ENCODE measurements at regions not wholly inside any gene's neighbourhood (a gene's known extent, or its start where the extent isn't known, plus 50 kb on each side); places are given as distances from the start of the nearest gene placed in this dataset.

DNA sequence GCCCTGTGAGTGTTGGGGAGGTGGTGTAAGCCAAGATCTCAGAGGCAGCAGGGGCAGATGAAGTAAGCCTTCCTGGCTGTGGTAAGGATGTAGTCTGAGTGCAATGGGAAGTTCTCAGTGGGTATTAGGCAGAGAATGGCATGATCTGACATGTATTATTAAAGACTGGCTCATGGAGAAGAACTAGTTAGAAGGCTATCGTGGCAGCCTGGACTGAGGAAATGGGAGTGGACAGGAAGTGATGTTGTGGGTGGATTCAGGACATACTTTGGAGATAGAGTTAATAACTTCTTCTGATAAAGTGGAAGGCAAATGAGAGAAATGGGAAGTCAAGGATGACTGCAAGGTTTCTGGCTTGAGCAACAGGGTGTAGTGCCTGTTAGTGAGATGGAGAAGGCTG lies 250.9 kb upstream of the CFAP20DC start:
- Histone ChIP-seq H2AFZ (ENCODE audit: low read depth, low read length) (no peak overlapping the region), H3K36me3 (ENCODE audit: insufficient read depth, low read length) (no peaks in the 10 kb centered on the region), H4K20me1 (ENCODE audit: insufficient read depth) (no peaks in the 10 kb centered on the region), H3K27me3 (ENCODE audit: insufficient read depth, low read depth, low read length) (no peaks in the 10 kb centered on the region), H3K9ac (ENCODE audit: low read length) (no peak overlapping the region), H3K79me2 (replicated peaks; ENCODE audit: insufficient read depth, low read length) (no peaks in the 10 kb centered on the region), H3K27ac (ENCODE audit: low read length) (no peak overlapping the region), H3K9me2 (ENCODE audit: insufficient read depth, low read length) (no peaks in the 10 kb centered on the region), H3K4me2 (ENCODE audit: low read length) (no peak overlapping the region), H3K9me3 (ENCODE audit: low read length) (no peaks in the 10 kb centered on the region), H3F3A (ENCODE audit: insufficient read depth, low read length, poor library complexity, severe bottlenecking) (no peaks in the 10 kb centered on the region), H3K4me3 (ENCODE audit: low read length) (no peak overlapping the region)
- TF ChIP-seq EZH2 (IDR thresholded peaks at IDR 0.05; ENCODE audit: borderline replicate concordance, insufficient read depth, low read length, poor library complexity, severe bottlenecking), result no peak

DNA sequence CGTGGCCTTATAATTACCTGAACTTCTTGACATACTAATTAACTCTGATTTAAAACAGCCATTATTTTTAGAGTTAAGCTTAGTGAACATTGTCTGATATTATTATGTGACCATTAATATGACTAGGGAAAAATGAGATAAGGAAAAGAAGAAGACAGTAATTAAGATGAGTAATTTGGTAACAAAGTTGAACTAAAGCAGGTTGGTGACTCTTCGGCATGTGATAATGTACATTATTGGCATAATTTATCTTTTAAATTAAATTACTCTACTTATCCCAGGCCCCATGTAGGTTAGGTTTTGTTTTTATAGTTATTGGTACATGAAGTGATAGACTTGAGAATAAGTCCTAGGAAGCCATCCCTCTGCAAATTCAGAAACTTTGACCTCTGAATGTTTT lies 249.7 kb upstream of the CFAP20DC start:
- H3K27ac ChIP-seq (ENCODE audit: low read length), result no peak overlapping the region
- H3K4me2 ChIP-seq (ENCODE audit: low read length), result no peak overlapping the region
- H2AFZ ChIP-seq (ENCODE audit: low read depth, low read length), result no peak overlapping the region
- TF ChIP-seq, protein P1, sequence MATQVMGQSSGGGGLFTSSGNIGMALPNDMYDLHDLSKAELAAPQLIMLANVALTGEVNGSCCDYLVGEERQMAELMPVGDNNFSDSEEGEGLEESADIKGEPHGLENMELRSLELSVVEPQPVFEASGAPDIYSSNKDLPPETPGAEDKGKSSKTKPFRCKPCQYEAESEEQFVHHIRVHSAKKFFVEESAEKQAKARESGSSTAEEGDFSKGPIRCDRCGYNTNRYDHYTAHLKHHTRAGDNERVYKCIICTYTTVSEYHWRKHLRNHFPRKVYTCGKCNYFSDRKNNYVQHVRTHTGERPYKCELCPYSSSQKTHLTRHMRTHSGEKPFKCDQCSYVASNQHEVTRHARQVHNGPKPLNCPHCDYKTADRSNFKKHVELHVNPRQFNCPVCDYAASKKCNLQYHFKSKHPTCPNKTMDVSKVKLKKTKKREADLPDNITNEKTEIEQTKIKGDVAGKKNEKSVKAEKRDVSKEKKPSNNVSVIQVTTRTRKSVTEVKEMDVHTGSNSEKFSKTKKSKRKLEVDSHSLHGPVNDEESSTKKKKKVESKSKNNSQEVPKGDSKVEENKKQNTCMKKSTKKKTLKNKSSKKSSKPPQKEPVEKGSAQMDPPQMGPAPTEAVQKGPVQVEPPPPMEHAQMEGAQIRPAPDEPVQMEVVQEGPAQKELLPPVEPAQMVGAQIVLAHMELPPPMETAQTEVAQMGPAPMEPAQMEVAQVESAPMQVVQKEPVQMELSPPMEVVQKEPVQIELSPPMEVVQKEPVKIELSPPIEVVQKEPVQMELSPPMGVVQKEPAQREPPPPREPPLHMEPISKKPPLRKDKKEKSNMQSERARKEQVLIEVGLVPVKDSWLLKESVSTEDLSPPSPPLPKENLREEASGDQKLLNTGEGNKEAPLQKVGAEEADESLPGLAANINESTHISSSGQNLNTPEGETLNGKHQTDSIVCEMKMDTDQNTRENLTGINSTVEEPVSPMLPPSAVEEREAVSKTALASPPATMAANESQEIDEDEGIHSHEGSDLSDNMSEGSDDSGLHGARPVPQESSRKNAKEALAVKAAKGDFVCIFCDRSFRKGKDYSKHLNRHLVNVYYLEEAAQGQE (IDR thresholded peaks at IDR 0.05; ENCODE audit: borderline replicate concordance), result no peak
- TF ChIP-seq POLR2AphosphoS5 (IDR thresholded peaks at IDR 0.05) (no peak), SMC3 (conservative IDR thresholded peaks at IDR 0.05; ENCODE audit: poor library complexity) (no peak), EP300 (conservative IDR thresholded peaks at IDR 0.05; ENCODE audit: poor library complexity, severe bottlenecking) (no peak)
- TF ChIP-seq, protein P2, sequence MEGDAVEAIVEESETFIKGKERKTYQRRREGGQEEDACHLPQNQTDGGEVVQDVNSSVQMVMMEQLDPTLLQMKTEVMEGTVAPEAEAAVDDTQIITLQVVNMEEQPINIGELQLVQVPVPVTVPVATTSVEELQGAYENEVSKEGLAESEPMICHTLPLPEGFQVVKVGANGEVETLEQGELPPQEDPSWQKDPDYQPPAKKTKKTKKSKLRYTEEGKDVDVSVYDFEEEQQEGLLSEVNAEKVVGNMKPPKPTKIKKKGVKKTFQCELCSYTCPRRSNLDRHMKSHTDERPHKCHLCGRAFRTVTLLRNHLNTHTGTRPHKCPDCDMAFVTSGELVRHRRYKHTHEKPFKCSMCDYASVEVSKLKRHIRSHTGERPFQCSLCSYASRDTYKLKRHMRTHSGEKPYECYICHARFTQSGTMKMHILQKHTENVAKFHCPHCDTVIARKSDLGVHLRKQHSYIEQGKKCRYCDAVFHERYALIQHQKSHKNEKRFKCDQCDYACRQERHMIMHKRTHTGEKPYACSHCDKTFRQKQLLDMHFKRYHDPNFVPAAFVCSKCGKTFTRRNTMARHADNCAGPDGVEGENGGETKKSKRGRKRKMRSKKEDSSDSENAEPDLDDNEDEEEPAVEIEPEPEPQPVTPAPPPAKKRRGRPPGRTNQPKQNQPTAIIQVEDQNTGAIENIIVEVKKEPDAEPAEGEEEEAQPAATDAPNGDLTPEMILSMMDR (IDR thresholded peaks at IDR 0.05; ENCODE audit: poor library complexity, severe bottlenecking), result no peak
- no peak overlapping the region for H3K4me3 ChIP-seq (ENCODE audit: low read length)
- H3K27me3 ChIP-seq (ENCODE audit: insufficient read depth, low read depth, low read length), result no peaks in the 10 kb centered on the region
- no peaks in the 10 kb centered on the region for H4K20me1 ChIP-seq (ENCODE audit: insufficient read depth)
- H3K9me3 ChIP-seq (ENCODE audit: low read length), result no peaks in the 10 kb centered on the region
- no peaks in the 10 kb centered on the region for H3F3A ChIP-seq (ENCODE audit: insufficient read depth, low read length, poor library complexity, severe bottlenecking)
- no peaks in the 10 kb centered on the region for H3K9me2 ChIP-seq (ENCODE audit: insufficient read depth, low read length)
- H3K9ac ChIP-seq (ENCODE audit: low read length), result no peak overlapping the region
- no peaks in the 10 kb centered on the region for H3K36me3 ChIP-seq (ENCODE audit: insufficient read depth, low read length)
- H3K79me2 ChIP-seq (replicated peaks; ENCODE audit: insufficient read depth, low read length), result no peaks in the 10 kb centered on the region

DNA sequence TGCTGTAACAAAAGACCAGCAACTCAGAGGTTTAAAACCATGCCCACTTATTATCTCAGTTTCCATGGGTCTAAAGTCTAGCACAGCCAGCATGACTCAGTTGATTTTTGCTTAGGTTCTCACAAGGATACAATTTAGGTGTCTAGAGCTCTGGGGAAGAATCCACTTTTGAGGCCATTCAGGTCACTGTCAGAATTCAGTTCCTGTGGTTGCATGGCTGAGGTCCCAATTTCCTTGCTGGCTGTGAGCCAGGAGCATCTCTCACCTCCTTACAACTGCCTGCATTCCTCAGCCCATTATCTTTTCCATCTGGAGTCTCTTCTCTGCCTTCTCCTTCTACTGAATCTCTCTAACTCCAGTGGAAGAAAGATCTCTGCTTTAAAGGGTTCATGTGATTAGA lies 240.5 kb upstream of the CFAP20DC start:
- Histone ChIP-seq H3K27me3 (ENCODE audit: insufficient read depth, low read depth, low read length) (no peaks in the 10 kb centered on the region), H3K9me2 (ENCODE audit: insufficient read depth, low read length) (no peaks in the 10 kb centered on the region), H3K9ac (ENCODE audit: low read length) (no peak overlapping the region), H3K79me2 (replicated peaks; ENCODE audit: insufficient read depth, low read length) (no peaks in the 10 kb centered on the region), H3K4me2 (ENCODE audit: low read length) (no peak overlapping the region), H3K36me3 (ENCODE audit: insufficient read depth, low read length) (no peaks in the 10 kb centered on the region), H3K4me3 (ENCODE audit: low read length) (no peak overlapping the region), H2AFZ (ENCODE audit: low read depth, low read length) (no peak overlapping the region), H3F3A (ENCODE audit: insufficient read depth, low read length, poor library complexity, severe bottlenecking) (no peaks in the 10 kb centered on the region), H3K9me3 (ENCODE audit: low read length) (no peaks in the 10 kb centered on the region), H4K20me1 (ENCODE audit: insufficient read depth) (no peaks in the 10 kb centered on the region), H3K27ac (ENCODE audit: low read length) (no peak overlapping the region)
- no peak for TF ChIP-seq RAD21 (conservative IDR thresholded peaks at IDR 0.05)
- no peak for TF ChIP-seq TAF1 (IDR thresholded peaks at IDR 0.05; ENCODE audit: low read depth)
- no peak for TF ChIP-seq EZH2 (IDR thresholded peaks at IDR 0.05; ENCODE audit: borderline replicate concordance, insufficient read depth, low read length, poor library complexity, severe bottlenecking)
- TF ChIP-seq EP300 (conservative IDR thresholded peaks at IDR 0.05; ENCODE audit: poor library complexity, severe bottlenecking), result no peak

All from neural cell (in vitro differentiated cells).